ENCODE measurements at regions not wholly inside any gene's neighbourhood (a gene's known extent, or its start where the extent isn't known, plus 50 kb on each side); places are given as distances from the start of the nearest gene placed in this dataset.
"Not testable (repeated sequence)": the region's sequence is repeated elsewhere in the genome, so short reads cannot be mapped to it uniquely, and the experiment has no call there.

- TF ChIP-seq EZH2 (IDR thresholded peaks at IDR 0.05; ENCODE audit: low read depth, low read length, severe bottlenecking); GTF2F1 (IDR thresholded peaks at IDR 0.05; ENCODE audit: borderline replicate concordance, low read depth, low read length); POLR2AphosphoS5 (IDR thresholded peaks at IDR 0.05; ENCODE audit: low read depth, low read length); CTBP2 (IDR thresholded peaks at IDR 0.05; ENCODE audit: borderline replicate concordance, insufficient read depth, insufficient read length, low read length); ZNF274 (IDR thresholded peaks at IDR 0.05; ENCODE audit: borderline replicate concordance, extremely low read depth, low read length); CTCF (IDR thresholded peaks at IDR 0.05; ENCODE audit: control extremely low read depth in 1 of 3, insufficient read depth in 1 of 3, low read depth in 1 of 3, low read length in 3 of 3); CBX5 (IDR thresholded peaks at IDR 0.05; ENCODE audit: low read depth, low read length); RAD21 (IDR thresholded peaks at IDR 0.05 in 1 of 2, conservative IDR thresholded peaks at IDR 0.05 in 1 of 2; ENCODE audit: low read depth in 2 of 2, low read length in 2 of 2); JUND (IDR thresholded peaks at IDR 0.05; ENCODE audit: low read length); SRF (IDR thresholded peaks at IDR 0.05; ENCODE audit: low read depth, low read length); MAX (IDR thresholded peaks at IDR 0.05); EP300 (IDR thresholded peaks at IDR 0.05; ENCODE audit: borderline replicate concordance in 1 of 2, low read depth in 2 of 2, low read length in 2 of 2); BRCA1 (IDR thresholded peaks at IDR 0.05; ENCODE audit: low read depth, low read length); TEAD4 (IDR thresholded peaks at IDR 0.05; ENCODE audit: low read depth, low read length): not testable (repeated sequence)
Observed at GRCh38 chr14:105704492-105704891, 178.1 kb downstream of the TMEM121 start.

Measured in H1 (cell line).